Left lung (tissue), 4 donors: ENCODE measurements at regions not wholly inside any gene's neighbourhood (a gene's known extent, or its start where the extent isn't known, plus 50 kb on each side); places are given as distances from the start of the nearest gene placed in this dataset.

Experiments used
- ATAC-seq: fragments of 200-7000 bp; cut with Tn5 transposase; one replicate; pipeline ENCODE4 v1.9.1; 2020; ENCODE audit warnings: moderate library complexity
- DNase-seq, 4 donors: peaks; one replicate each; pipeline ENCODE4 v3.0.0-alpha.2; 2013 to 2020
- H3K27ac ChIP-seq, 2 donors: fragments of 200-600 bp; sonication (generic) in 1 of 2; one replicate each; pipeline versions ENCODE4 v1.5.0 to v1.8.0; 2020 to 2021
- H3K27me3 ChIP-seq, 2 donors: fragments of 200-600 bp; sonication (generic) in 1 of 2; one replicate each; pipeline versions ENCODE4 v1.5.0 to v1.8.0; 2020 to 2021
- H3K36me3 ChIP-seq, 2 donors: fragments of 200-600 bp; sonication (generic) in 1 of 2; one replicate each; pipeline versions ENCODE4 v1.5.0 to v1.8.0; 2020 to 2021
- H3K4me1 ChIP-seq, 2 donors: fragments of 200-600 bp; one replicate each; pipeline ENCODE4 v1.8.0; 2021
- H3K4me3 ChIP-seq, 2 donors: fragments of 200-600 bp; sonication (generic) in 1 of 2; one replicate each; pipeline versions ENCODE4 v1.5.0 to v1.8.0; 2020 to 2021; ENCODE audit warnings: mild to moderate bottlenecking in 1 of 2
- H3K9me3 ChIP-seq, 2 donors: fragments of 200-600 bp; sonication (generic) in 1 of 2; one replicate each; pipeline versions ENCODE4 v1.5.0 to v1.8.0; 2020 to 2021
- CTCF ChIP-seq, 2 donors: fragments of 200-600 bp; sonication (generic) in 1 of 2; IDR thresholded peaks; one replicate each; pipeline versions ENCODE4 v1.5.0 to v1.8.0; 2021; ENCODE audit warnings: antibody characterized with exemption in 2 of 2
- intact Hi-C, 2 donors: fragments of 100-400 bp; cut with DNase I; formaldehyde crosslinking; loops; one replicate each; pipeline versions ENCODE4 v1.11.2 to v1.14.2; 2022
- donor health status: DM: no; HTN: yes; CAD: no.
- donor health status: DM: no; HTN: no; CAD: no.

- Histone ChIP-seq H3K4me1 (no peaks in the 10 kb centered on the region), H3K36me3 (no peaks in the 10 kb centered on the region), H3K9me3 (no peaks in the 10 kb centered on the region), H3K27ac (no peak overlapping the region), H3K4me3 (no peak overlapping the region), H3K27me3 (no peaks in the 10 kb centered on the region)
- TF ChIP-seq CTCF (IDR thresholded peaks at IDR 0.05), result no peak
- DNase-seq (peak in 1 of 4 donors; percentile 12), ATAC-seq (peak; percentile 56)
- intact Hi-C loops, result no loop called here
Observed at GRCh38 chr4:104166749-104167148, 327.9 kb downstream of the CXXC4 start.

GRCh38 chr4:104163820-104164219, 330.9 kb downstream of the CXXC4 start:
- TF ChIP-seq CTCF (IDR thresholded peaks at IDR 0.05), result no peak
- Histone ChIP-seq H3K4me3 (no peak overlapping the region), H3K4me1 (no peaks in the 10 kb centered on the region), H3K27ac (no peak overlapping the region), H3K36me3 (no peaks in the 10 kb centered on the region), H3K9me3 (no peaks in the 10 kb centered on the region), H3K27me3 (no peaks in the 10 kb centered on the region)
- DNase-seq (no peak), ATAC-seq (no peak)
- intact Hi-C loops, result no loop called here

- DNase-seq (no peak), ATAC-seq (no peak)
- intact Hi-C loops, result no loop called here
- Histone ChIP-seq H3K36me3 (no peaks in the 10 kb centered on the region), H3K27me3 (no peaks in the 10 kb centered on the region), H3K4me1 (no peaks in the 10 kb centered on the region), H3K27ac (no peak overlapping the region), H3K9me3 (no peaks in the 10 kb centered on the region), H3K4me3 (no peak overlapping the region)
- TF ChIP-seq CTCF (IDR thresholded peaks at IDR 0.05), result no peak
Observed at GRCh38 chr4:104146048-104146447, 348.6 kb downstream of the CXXC4 start.

- H3K4me1 ChIP-seq, result no peaks in the 10 kb centered on the region
- no peak overlapping the region for H3K27ac ChIP-seq
- no peak for TF ChIP-seq CTCF (IDR thresholded peaks at IDR 0.05)
- H3K4me3 ChIP-seq, result no peak overlapping the region
- no peaks in the 10 kb centered on the region for H3K36me3 ChIP-seq
- DNase-seq (no peak), ATAC-seq (no peak)
- intact Hi-C loops, result no loop called here
- H3K9me3 ChIP-seq, result peaks cover 0 to 2% of the 10 kb centered on the region in 2 donors
- no peaks in the 10 kb centered on the region for H3K27me3 ChIP-seq
Observed at GRCh38 chr4:104138116-104138515, 356.6 kb downstream of the CXXC4 start.

- DNase-seq (no peak), ATAC-seq (peak; percentile 56)
- Histone ChIP-seq H3K9me3 (peaks cover 0 to under 1% of the 10 kb centered on the region in 2 donors), H3K27ac (no peak overlapping the region), H3K36me3 (no peaks in the 10 kb centered on the region), H3K4me3 (no peak overlapping the region), H3K27me3 (no peaks in the 10 kb centered on the region), H3K4me1 (no peaks in the 10 kb centered on the region)
- intact Hi-C loops, result no loop called here
- TF ChIP-seq CTCF (IDR thresholded peaks at IDR 0.05), result no peak
Observed at GRCh38 chr4:104129243-104129642, 365.5 kb downstream of the CXXC4 start.
